Renal cortex interstitium (tissue), 11 donors: ENCODE measurements at regions not wholly inside any gene's neighbourhood (a gene's known extent, or its start where the extent isn't known, plus 50 kb on each side); places are given as distances from the start of the nearest gene placed in this dataset.
A peak's percentile ranks its signal among the peaks of the same experiment; 100 is the strongest.
"Not testable (repeated sequence)": the region's sequence is repeated elsewhere in the genome, so short reads cannot be mapped to it uniquely, and the experiment has no call there.

Experiments used
- DNase-seq, 11 donors: peaks; one replicate each; pipeline ENCODE4 v3.0.0-alpha.2; 2013; ENCODE audit warnings: low read depth in 9 of 11, low spot score in 4 of 11; ENCODE audit errors: extremely low read depth in 1 of 11

GRCh38 chr13:79871594-79871993, 390.6 kb downstream of the NDFIP2 start:
- DNase-seq: no peak

GRCh38 chr13:79870766-79871165, 389.8 kb downstream of the NDFIP2 start:
- DNase-seq: no peak

DNA sequence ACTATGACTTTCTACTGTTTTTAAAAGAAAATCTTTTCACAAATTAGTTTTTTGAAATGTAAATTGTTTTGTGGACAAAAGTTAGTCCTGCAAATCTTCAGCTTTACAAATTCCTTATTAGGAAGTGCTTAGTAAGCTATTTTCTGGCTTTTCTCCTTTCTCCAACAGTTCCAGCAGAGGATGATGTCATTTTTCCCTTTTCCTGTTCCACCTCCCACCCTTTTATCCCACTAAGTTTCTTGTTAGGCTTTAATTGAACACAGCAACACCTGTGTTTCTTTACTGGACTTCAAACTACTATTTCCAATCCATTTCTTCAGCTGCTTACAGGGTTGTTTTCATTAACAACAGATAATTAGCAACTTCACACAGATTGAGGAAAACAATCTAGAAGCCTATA, 389.2 kb downstream of the NDFIP2 start:
- DNase-seq: peak in 1 of 11 donors; percentile 30

DNA sequence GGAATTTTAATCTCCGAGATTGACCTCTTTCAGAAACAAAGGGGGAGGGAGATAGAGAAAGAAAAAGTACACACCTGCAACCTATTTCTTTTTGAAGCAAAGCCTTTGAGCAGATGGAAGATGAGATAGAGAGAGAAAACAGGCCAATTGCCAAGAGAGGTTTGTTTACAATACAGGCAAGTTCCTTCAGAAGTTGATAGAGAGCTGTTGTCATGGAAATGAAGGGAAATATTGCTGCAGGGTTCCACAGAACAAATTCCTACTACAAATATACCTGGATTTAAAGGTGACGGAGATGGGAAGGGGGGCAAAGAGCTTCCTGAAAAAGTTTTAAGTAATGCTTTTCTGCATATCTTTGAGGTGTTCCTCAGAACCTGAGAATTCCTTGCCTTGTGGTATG, 388.4 kb downstream of the NDFIP2 start:
- peak in 7 of 11 donors; percentile 23 to 61 (median 36) for DNase-seq

DNA sequence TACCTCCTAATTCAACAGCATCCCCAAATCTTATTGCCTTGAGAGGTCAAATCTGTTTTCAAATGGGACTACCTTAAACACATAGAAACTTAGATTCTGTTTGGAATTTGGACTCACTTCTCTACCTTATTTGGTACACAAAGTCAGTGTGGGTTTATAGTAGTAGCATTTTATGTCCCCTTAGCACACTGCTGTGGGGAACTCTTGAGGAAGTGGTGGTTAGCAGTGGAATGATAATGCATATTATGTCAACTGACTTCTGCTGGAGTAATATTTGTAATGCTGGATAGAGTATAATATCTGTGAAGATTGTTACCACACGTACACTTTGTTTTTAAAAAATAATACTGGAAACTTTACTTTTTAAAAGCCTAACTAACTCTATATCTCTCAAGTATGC, 386.3 kb downstream of the NDFIP2 start:
- DNase-seq: no peak

- peak in 1 of 11 donors; percentile 16 for DNase-seq
These were observed 385.5 kb downstream of the NDFIP2 start for GRCh38 chr13:79866436-79866835.

GRCh38 chr13:79862515-79862914, 381.6 kb downstream of the NDFIP2 start:
- no peak for DNase-seq

DNA sequence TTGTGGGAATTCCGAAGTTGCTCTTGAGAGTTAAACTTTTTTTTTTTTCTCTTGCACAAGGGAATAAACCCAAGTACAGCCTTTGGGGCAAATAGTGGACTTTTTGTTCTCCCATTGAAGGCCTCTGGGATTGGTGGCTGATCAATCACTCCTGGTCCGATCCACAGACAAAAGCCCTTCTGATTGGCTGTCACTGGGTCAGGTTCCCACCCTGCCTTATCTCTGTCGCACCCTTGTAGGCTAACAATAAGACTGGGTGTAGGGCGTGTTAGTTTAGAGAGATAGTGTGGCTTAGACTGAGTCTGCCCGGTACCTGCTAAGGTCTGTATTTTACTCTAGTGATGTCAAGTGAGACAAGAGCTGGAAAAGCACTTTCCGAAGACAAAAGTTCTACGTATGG, 380.8 kb downstream of the NDFIP2 start:
- DNase-seq: no peak

DNA sequence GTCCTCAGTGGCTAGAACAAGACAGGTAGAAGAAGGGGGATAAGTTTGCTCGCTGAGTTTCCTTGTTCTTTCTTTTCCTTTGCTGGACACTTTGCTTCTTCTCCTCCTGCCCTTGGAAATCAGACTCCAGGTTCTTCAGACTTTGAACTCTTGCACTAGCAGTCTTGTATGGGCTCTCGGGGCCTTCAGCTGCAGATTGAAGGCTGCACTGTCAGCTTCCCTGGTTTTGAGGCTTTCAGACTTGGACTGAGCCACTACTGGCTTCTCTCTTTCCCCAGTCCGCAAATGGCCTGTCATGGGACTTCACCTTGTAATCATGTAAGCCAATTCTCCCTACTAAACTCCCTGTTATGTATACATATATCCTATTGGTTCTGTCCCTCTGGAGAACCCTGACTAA, 379.8 kb downstream of the NDFIP2 start:
- DNase-seq: no peak

- DNase-seq: no peak
These were observed 378.8 kb downstream of the NDFIP2 start for GRCh38 chr13:79859756-79860155.

DNA sequence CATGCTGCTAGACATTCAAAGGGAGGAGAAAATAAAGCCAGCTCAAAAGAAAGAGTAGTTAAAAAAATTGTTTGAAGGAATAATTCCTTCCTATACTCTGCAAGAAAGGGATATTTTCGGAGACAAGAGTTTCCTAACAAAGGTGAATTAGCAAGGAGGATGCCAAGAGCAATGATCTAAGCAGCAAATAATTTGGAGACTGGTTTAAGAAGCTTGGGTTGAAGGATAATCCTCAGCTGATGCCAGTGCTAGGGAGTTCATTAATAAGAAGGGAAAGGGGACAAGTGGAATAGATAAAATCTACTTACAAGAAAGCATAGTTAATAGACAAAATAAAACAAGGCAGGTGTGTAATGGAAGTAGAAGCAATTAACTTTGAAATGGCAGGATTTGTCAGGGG, 372.3 kb downstream of the NDFIP2 start:
- DNase-seq: no peak

- DNase-seq: no peak
These were observed 370.4 kb downstream of the NDFIP2 start for GRCh38 chr13:79851318-79851717.

GRCh38 chr13:79847882-79848592, 367.1 kb downstream of the NDFIP2 start:
- no peak for DNase-seq

GRCh38 chr13:79846386-79846785, 365.4 kb downstream of the NDFIP2 start:
- no peak for DNase-seq

- DNase-seq: no peak
These were observed 356.9 kb downstream of the NDFIP2 start for GRCh38 chr13:79837741-79838450.

- not testable (repeated sequence) for DNase-seq
These were observed 355.2 kb downstream of the NDFIP2 start for GRCh38 chr13:79836121-79836520.

GRCh38 chr13:79834876-79835275, 353.9 kb downstream of the NDFIP2 start:
- DNase-seq: no peak

- no peak for DNase-seq
These were observed 353.0 kb downstream of the NDFIP2 start for GRCh38 chr13:79833991-79834390.

DNA sequence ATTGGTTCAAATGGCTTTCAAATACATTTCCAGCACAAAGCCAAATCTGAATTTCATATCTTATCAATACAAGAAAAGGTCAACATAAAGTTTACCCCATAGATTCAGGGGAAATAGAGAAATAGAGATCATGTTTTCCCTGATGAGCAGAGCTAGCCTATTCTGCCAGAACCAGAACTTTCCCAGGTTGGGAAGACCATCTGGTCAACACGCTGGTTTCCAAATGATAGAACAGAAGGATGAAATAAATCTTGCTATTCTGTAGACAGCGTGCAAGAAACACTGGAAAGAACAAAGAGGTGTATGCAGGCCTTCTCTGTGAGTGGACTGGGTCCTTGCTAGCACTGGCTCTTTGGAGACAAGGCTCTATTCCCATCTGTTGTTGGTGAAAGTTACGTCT, 350.6 kb downstream of the NDFIP2 start:
- DNase-seq: no peak

- DNase-seq: peak in 1 of 11 donors; percentile 8
These were observed 350.0 kb downstream of the NDFIP2 start for GRCh38 chr13:79830945-79831344.

DNA sequence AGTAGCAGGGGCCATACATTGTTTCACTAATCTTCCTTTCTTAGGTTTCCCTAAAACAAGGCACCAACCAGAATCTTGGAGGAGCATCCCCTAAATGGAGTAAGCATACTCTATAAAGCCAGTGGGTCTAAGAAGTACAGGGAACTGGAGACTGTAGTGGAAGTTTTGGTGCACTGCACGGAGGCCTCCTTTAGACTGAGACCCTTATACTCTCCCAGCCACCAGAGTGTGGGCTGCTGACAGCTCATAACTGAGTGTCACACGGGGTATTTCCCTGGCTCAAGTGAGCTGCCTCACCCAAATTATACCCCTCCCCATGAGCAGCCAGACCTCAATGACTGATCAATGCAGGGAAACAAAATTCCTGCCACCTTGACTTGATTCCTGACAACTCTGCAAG, 349.5 kb downstream of the NDFIP2 start:
- DNase-seq: no peak
